GM19395 (cell line): ENCODE measurements at regions not wholly inside any gene's neighbourhood (a gene's known extent, or its start where the extent isn't known, plus 50 kb on each side); places are given as distances from the start of the nearest gene placed in this dataset.
"Not testable (repeated sequence)": the region's sequence is repeated elsewhere in the genome, so short reads cannot be mapped to it uniquely, and the experiment has no call there.

Experiments
- ATAC-seq: cut with Tn5 transposase; IDR thresholded peaks from one replicate; pipeline ENCODE4 v1.9.1; 2021; ENCODE audit warnings: mild to moderate bottlenecking, moderate library complexity; ENCODE audit not compliant: unreplicated experiment

DNA sequence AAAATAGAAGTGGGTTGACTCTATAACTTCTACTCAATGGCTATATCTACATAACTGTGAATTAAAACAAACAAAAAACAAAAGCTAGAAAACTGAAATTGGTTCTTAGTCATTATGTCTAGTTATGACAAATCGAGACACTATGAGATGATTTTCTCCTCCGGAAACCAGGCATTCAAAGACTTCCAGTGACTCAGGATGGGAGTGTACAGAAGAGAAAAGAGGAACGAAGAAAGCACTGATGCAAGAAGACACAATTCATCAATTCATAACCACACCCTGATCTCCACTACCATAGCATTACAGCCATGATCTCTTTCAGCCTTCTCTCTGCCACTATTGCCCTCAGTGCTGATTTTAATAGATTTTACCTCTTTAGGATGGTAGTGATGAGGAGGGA, 253.6 kb downstream of the CBLL2 start:
- ATAC-seq = peak; percentile 100

DNA sequence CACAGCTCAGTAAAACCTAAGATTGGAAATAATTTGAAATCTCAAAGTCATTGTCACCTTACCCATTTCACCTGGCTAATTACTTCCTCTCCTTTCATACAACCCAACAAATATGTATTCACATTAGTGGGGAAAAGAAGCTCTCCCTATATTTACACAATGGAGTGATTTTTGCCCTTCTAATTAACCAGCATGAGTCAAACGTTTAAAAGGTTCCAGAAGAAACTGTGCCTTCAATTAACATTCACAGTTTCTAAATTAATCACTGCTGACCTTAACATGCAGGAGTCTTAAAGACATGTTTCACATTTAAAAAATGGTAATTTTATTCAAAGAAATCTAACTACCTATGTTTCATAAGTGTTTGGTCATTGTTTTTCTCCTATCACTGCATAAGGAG, 254.6 kb downstream of the CBLL2 start:
- no peak for ATAC-seq

DNA sequence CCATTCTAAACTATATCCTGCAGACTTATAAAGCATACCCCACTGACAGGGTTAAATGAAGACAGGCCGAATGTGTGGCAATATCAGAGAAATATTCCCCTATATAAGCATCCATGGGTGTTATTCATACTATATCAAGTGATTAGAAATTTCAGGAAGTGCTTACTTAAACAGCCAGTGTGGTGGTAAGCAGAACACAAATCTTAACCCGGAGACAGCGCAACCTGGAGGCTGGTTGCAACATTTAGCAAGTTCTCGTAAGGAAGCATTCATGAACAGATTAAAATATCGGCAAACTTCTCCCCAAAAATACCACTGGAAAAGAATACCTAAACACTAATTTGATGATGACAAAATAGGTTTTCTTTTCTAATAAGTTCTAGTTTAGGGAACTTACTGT, 261.2 kb downstream of the CBLL2 start:
- ATAC-seq = no peak

DNA sequence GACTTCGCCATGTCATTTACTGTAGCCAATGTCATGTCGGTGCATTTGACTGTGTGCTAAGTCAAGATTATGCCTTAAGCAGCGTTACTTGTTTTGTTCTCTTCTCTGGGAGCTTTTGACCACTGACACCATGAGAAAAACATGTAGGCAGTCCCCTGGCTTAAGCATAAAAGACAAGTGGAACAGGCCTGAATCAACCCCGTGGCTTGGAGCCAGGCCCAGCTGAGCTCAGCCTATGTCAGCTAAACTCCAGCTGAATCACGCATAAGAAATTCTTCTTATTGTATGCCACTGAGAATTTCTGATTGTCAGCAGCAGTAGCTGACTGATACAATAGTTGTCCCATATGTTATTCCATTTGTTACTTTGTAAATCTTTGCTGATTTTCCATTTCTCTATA, 261.9 kb downstream of the CBLL2 start:
- ATAC-seq = no peak

DNA sequence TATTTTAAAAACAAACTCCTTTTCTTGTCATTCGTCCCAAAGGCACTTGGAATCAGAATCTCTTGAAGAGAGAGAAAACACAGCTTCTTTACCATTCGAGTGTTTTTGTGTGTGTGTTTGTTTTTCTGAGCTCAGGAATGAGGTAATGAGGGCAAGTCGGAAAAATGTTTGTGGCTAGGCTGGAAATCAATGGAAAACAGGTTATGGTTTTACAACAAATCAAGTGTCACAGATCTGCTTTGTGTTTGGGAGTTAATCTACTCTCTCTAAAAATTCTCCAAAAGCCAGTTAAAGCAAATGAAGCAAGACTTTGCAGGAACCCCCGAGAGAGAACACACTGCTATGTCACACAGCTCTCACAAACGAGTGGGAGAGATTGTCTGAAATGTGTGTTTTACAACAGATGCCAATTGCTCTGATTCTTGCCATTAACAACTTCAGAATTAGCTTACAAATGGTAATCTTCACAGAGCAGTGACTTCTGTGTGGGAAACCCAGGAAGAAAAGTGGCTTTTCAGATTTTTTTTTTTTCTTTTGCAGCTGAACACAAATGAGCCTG, 264.1 kb downstream of the CBLL2 start:
- ATAC-seq = no peak

DNA sequence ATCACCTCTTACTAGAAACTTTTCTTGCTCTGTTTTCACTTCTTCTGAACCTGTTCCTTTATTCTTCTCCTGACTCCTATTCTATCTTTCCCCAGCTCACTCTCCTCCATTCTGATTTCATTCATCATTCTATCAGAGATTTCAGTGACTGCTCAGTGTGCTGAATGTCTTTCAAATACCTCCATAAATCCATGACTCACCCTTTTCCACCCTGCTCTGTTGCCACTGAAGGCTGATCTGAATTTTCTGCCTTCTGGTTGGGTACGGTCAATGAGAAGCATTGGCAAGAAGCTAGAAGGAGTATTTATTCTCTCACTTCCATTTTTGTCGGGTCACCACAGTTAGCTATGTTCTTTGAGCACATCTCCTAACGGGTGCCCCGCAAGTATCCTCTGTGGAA, 265.9 kb downstream of the CBLL2 start:
- ATAC-seq = no peak

DNA sequence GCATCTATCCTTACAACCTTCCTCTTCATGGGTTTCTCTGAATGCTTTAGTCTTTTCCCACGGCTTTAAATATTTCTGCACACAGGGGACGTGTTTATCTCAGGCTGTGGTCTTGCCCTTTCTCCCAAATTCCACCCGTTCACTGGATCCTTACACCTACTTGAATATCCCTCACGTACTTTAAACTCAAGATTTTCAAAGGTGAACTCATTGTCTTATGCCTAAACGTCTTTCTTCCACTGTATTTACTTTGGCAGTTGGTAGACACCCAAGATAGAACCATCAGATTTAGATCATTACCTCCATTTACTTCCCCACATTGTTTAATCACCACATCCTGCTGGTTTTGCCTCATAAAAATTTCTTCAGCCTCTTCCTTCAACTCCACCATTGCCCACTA, 269.2 kb downstream of the CBLL2 start:
- ATAC-seq = no peak

DNA sequence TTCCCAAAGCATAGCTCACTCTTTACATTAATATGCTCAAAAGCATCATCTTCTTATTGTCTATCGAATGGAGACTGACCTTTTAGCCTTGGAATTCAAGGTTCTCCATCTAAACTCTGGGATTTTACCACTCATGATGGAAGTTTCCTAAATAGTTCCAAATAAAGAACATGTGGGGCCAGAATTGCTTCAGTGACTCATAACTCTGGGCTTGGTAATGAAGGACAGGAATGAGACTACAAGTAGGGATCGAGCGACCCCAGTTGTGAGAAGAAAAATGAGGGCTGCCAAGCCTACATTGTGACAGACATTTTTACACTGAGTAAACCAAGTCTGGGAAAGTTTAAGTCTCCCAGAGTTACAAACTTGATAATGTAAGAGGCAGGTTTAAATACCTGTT, 269.9 kb downstream of the CBLL2 start:
- no peak for ATAC-seq

DNA sequence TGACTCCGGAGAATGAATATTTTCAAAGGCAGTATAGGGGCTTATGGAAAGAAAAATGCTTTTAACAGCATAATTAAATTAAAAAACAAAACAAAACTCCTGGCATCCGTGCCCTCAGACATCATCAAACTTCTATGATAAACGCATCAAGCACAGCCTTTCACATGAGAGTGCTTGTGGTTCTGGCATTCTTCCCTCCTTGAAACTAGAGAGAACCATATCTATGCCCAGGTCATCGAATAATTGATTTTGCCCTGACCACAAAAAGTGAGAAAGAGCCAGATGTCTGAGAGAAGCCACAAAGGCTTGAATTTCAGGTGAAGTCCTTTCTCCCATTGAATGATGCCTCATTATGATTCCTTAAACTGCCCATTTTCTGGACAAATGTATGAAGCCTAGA, 286.8 kb downstream of the CBLL2 start:
- ATAC-seq = no peak

DNA sequence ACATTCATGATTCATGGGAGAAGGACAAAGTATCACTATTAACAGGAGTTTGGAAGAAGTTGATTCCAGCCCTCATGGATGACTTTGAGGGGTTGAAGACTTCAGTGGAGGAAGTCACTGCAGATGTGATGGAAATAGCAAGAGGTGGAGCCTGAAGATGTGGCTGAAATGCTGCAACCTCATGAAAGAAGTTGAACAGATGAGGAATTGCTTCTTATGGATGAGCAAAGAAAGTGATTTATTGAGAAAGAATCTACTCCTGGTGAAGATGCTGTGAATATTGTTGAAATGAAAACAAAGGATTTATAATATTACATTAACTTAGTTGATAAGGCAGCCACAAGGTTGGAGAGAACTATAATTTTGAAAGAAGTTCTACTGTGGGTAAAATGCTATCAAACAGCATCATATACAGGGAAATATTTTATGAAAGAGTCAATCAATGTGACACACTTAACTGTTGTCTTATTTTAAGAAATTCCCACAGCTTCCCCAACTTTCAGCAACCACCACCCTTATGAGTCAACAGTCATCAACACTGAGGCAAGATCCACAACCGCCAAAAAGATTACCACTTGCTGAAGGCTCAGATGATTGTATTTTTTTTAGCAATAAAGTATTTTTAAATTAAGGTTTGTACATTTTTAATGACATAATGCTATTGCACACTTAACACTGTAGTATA, 302.6 kb downstream of the CBLL2 start:
- no peak for ATAC-seq

DNA sequence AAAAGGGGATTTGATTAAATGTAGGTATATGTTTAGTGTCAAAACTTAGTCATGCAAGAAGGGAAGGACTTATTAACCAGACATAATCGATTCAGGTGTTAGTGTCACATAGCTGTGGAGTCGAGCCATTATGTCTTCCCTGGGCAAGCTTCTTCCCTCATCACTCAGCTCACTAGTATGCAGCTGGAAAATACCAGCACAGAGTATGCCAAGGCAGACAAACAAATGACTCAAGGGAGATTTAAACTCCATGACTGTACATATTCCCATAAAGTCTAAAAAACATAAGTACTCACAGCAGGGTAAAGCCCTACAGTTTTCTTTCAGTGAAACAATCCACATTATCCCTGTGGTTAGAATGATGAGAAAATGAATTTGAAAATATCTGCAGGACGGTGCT, 304.5 kb downstream of the CBLL2 start:
- no peak for ATAC-seq

DNA sequence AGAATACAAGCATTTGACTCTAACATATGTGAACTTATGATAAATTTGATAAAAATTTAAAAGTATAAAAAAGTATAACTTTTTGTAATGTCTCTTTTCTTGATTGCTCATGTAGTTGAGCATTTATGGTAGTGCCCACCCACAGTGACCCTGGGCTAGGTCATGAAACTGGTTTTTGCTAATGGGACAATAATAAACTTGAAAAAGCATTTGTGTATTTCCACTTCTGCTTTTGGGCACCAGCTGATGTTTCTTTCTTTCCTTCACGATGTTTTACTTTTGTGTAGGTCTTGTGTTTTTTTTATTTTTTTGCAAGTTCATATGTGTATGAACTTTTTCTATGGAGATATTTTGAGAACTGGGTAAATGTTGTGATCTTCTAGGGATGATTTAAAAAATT, 313.1 kb downstream of the CBLL2 start:
- peak; percentile 89 for ATAC-seq

DNA sequence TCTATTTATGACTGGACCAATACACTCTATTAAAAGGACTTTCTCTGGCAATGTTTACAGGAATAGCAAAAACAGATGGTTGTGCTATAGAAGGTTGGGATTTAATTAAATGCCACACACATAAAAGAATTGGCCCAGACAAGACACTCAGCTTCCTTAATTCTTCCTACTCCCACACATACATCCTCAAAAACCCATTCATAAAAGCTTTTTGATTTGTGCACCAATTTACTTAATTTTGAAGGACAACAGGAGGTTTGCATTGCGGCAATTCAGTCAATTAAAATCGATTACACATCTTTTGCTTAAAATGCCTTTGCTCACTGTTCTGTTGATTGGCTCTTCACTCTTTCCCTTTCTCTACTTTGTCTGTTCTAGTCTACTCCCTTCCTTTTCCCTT, 317.1 kb downstream of the CBLL2 start:
- no peak for ATAC-seq

DNA sequence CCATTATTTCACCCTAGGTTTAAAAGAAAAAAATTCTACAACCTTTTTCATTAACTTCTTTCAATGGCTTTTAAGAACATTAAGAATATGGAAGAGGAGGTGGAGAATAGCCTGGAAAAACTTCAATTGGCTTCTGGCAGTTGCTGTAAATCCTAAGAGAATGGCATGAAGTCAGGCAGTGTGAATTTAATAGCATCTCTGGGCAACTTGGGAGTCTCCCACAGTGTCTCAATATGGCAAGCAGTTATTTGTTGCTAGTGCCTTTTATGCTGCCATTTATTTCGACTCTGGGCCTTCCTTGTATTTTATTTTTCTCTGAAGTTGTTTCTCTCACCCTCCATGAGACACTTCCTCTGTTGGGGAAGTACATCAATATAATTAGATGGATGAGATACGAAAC, 322.1 kb downstream of the CBLL2 start:
- no peak for ATAC-seq

DNA sequence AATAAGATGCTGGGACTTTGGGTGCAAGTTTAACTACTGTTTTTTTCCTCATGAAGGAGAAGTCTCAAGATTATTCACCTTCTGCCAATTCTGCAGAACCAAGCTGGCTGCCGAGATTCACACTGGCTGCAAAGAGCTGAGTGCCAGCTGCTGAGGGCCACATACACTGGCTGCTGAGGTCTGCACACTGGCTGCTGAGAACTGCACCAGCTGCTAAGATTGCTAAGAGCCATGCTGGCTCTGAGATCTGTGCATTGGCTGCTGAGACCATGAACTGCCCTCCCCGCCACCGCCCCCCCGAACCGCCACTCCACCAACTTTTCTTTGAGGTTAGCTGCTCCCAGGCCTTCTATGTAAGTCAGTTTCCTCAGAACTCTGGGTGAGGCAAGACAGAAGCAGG, 330.3 kb downstream of the CBLL2 start:
- ATAC-seq = no peak

DNA sequence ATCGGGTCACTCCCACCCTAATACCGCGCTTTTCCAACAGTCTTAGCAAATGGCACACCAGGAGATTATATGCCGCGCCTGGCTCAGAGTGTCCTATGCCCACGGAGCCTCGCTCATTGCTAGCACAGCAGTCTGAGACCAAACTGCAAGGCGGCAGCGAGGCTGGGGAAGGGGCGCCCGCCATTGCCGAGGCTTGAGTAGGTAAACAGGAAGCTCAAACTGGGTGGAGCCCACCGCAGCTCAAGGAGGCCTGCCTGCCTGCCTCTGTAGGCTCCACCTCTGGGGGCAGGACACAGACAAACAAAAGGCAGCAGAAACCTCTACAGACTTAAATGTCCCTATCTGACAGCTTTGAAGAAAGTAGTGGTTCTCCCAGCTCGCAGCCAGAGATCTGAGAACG, 336.7 kb downstream of the CBLL2 start:
- ATAC-seq = not testable (repeated sequence)

DNA sequence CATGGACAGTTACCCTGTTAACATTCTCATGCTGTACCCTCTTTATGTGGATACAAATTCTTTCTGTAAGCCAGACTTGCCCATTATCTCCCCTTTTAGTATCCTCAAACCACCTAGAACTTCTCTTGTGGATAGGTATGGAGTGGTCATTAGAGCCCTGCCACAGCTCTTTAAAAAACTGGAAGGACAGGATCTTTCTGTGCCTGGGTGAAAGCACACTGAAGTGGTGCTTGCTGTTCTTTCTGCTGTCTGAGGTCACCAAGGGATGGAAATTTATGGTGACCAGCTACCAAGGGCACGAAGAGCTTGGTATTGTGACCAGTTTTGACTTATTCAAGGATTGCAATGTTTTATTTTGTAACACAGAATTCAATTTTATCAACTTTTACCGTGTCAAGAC, 344.2 kb downstream of the CBLL2 start:
- ATAC-seq = no peak

DNA sequence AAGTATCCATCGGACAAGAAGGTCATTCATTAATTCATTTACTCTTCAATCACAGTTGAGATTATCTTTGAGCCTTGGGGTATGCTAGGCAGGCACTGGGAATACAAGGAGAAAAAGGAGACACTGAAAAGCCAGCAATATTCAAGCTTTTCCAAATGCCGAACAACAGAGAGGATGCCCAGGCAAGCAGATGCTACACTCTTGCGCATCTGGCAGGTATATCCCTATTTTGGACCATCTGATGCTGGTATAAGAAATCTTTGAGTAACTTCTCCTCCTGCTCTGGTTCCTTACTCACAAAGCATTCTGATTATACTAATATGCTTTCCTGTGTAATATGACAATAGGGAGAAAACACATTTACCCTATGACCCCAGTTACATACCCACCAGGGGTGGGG, 354.9 kb downstream of the CBLL2 start:
- ATAC-seq = no peak

DNA sequence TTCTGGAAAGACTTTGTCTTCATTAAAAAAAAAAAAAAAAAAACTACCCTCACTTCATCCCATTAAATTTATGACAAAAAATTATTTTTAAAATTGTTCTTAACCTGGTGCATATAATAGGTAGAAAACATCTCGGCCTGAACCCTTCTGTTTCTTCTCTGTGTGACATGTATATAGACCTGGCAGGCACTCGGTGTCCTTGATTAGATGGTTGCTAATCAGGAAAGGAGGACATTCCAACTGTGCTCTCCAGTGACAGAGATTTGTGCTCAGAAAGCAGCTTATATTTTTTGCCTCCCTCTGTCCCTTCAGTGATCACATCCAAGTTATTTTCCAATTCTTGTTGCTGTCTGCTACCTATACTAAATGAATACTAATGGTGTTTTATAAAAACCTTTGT, 355.6 kb downstream of the CBLL2 start:
- ATAC-seq = no peak

DNA sequence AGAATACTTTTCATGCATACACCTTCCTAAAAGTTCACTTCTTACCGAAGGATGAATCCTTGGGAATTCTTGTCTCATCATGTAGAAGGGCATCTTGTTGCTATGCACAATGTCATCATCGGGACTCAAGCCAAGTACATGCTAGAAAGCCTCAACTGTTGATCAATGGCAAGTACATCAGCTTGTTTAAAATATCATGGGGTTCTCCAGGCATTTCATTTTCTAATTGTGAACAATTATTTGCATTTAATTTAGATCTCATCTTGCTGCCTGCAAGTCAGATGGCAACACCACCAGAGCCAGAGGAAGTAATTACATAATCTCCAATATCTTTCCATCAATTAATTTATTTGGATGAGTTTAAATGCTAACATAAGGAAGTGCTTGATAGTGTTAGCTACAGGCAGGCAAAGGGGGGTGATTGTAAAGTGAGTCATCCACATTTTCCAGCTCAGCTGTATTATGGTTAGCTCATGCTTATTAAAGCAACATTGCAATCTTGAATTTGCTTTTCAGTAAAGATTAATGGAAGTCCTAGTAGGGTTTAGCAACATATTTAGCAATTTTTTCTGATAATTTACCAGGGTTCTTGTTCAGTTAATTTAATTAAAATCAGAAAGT, 356.5 kb downstream of the CBLL2 start:
- no peak for ATAC-seq

DNA sequence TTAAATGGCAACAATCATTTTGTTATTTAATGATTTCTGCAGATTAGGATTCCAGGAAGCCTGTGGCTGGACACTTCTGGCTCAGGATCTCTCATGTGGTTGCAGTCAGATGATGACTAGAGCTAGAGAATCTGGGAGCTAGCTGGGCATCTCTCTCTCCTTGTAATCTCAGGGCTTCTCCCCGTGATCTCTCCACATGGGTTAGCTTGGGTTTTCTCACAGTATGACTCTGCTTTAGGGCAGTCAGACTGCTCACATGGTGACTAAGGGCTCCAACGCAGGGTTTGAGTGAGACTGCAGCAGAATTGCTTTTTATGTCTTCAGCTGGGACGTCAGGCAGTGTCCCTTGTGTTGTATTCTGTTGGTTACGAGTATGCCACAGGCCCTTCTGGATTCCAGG, 361.4 kb downstream of the CBLL2 start:
- no peak for ATAC-seq

DNA sequence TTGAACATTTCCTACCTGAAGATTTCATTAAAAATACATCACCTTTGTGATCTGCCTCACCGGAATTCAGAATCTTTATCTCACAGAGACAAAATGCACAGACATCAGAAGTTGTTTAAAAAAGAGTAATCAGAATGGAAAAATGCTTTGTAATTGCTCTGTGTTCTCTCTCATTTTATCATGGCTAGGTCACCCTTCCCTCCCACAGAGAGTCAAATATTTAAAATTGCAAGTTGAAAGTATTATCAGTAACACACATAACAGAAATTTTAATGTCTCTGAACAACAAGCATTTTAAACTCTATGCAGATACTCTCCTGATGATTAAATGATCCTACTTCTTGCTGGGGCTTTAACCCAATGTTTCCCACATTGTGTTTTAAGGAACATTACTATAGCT, 362.0 kb downstream of the CBLL2 start:
- ATAC-seq = no peak

DNA sequence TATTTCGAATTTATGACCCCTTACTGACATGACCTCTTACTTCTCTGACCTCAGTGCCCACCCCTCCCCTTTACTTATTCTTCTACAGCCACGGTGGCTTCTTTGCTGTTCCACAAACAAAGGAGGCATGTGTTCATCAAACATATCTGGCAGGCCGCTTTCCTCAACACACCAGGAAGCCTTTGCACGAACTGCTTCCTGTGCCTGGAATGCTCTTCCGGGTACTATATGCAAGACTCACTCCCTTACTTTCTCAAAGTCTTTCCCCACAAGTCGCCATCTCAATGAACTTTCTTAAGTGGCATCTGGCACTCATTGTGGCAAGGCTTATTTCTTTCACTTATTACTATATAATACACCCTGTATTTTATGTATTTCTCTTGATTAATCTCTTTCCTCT, 351.5 kb upstream of the DDX53 start:
- no peak for ATAC-seq
